HUES48 (cell line): ENCODE measurements at regions not wholly inside any gene's neighbourhood (a gene's known extent, or its start where the extent isn't known, plus 50 kb on each side); places are given as distances from the start of the nearest gene placed in this dataset.
"Not testable (repeated sequence)": the region's sequence is repeated elsewhere in the genome, so short reads cannot be mapped to it uniquely, and the experiment has no call there.

ENCODE experiments used
- H3K27ac ChIP-seq: one replicate; pipeline ENCODE4 v1.7.0; 2013; ENCODE audit warnings: low read depth, low read length, inconsistent platforms
- H3K27me3 ChIP-seq: 2 replicates; pipeline ENCODE4 v1.6.1; 2013; ENCODE audit warnings: mild to moderate bottlenecking, low read length; ENCODE audit not compliant: control insufficient read depth, insufficient read depth
- H3K36me3 ChIP-seq: 2 replicates; pipeline ENCODE4 v1.6.1; 2013; ENCODE audit warnings: low read length; ENCODE audit not compliant: control insufficient read depth, insufficient read depth
- H3K4me1 ChIP-seq: 2 replicates; pipeline ENCODE4 v1.6.1; 2013; ENCODE audit warnings: mild to moderate bottlenecking, low read length; ENCODE audit not compliant: control insufficient read depth, insufficient read depth
- H3K4me3 ChIP-seq: 2 replicates; pipeline ENCODE4 v1.5.1; 2013; ENCODE audit warnings: mild to moderate bottlenecking, low read depth, low read length
- H3K9ac ChIP-seq: 2 replicates; pipeline ENCODE4 v1.6.1; 2013; ENCODE audit warnings: mild to moderate bottlenecking, low read depth, low read length, moderate library complexity
- H3K9me3 ChIP-seq: 2 replicates; pipeline ENCODE4 v1.6.1; 2013; ENCODE audit warnings: low read length; ENCODE audit not compliant: control insufficient read depth, insufficient read depth

DNA sequence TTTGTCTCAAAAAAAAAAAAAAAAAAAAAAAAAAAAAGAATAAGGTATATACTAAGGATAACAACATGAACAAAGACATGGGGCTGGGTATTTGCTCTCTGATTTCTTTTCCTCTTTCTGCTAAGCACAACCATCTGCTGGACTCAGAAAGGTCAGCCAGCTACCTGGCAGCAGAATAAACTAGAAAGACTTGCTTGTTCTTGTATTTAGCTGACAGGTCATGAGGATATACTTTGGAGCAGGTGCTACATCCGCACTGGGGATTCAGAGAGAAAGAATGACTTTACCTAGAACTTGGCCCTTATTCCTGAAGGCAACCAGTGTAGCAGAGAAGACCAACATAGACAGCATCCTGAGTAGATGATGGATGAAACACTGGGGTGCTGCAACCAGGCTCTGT lies 550.5 kb downstream of the NTRK3 start:
- Histone ChIP-seq H3K27me3 (no peaks in the 10 kb centered on the region), H3K4me3 (no peak overlapping the region), H3K9ac (no peak overlapping the region)

GRCh38 chr15:87704276-87704675 lies 552.3 kb downstream of the NTRK3 start:
- no peak overlapping the region for H3K4me3 ChIP-seq
- H3K27me3 ChIP-seq = no peaks in the 10 kb centered on the region
- H3K9me3 ChIP-seq = no peaks in the 10 kb centered on the region
- H3K4me1 ChIP-seq = peaks cover 5% of the 10 kb centered on the region; the same call in 1 of the 2 replicates
- H3K36me3 ChIP-seq = no peaks in the 10 kb centered on the region
- no peak overlapping the region for H3K9ac ChIP-seq
- no peak overlapping the region for H3K27ac ChIP-seq

More for the DNA sequence above, 550.5 kb downstream of the NTRK3 start:
- no peaks in the 10 kb centered on the region for H3K9me3 ChIP-seq
- no peak overlapping the region for H3K27ac ChIP-seq
- H3K4me1 ChIP-seq = peaks cover 5% of the 10 kb centered on the region; the same call in 1 of the 2 replicates
- no peaks in the 10 kb centered on the region for H3K36me3 ChIP-seq

- H3K9ac ChIP-seq = no peak overlapping the region
- H3K9me3 ChIP-seq = no peaks in the 10 kb centered on the region
- no peak overlapping the region for H3K4me3 ChIP-seq
- H3K36me3 ChIP-seq = no peaks in the 10 kb centered on the region
- no peak overlapping the region for H3K27ac ChIP-seq
- H3K4me1 ChIP-seq = peaks cover 5% of the 10 kb centered on the region; the same call in 1 of the 2 replicates
- H3K27me3 ChIP-seq = no peaks in the 10 kb centered on the region
Measured at GRCh38 chr15:87703327-87704111, 553.0 kb downstream of the NTRK3 start.

- Histone ChIP-seq H3K27ac (no peak overlapping the region), H3K27me3 (no peaks in the 10 kb centered on the region), H3K9ac (no peak overlapping the region), H3K9me3 (no peaks in the 10 kb centered on the region), H3K36me3 (no peaks in the 10 kb centered on the region), H3K4me1 (peaks cover 5% of the 10 kb centered on the region; the same call in 1 of the 2 replicates), H3K4me3 (no peak overlapping the region)
Measured at GRCh38 chr15:87702270-87702669, 554.3 kb downstream of the NTRK3 start.

DNA sequence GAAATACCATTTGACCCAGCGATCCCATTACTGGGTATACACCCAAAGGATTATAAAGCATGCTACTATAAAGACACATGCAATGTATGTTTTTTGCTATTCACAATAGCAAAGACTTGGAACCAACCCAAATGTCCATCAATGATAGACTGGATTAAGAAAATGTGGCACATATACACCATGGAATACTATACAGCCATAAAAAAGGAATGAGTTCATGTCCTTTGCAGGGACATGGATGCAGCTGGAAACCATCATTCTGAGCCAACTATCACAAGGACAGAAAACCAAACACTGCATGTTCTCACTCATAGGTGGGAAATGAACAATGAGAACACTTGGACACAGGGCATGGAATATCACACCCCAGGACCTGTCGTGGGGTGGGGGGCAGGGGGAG lies 558.1 kb downstream of the NTRK3 start:
- not testable (repeated sequence) for H3K4me1 ChIP-seq, H3K4me3 ChIP-seq, H3K27me3 ChIP-seq, H3K27ac ChIP-seq, H3K9me3 ChIP-seq, H3K36me3 ChIP-seq, H3K9ac ChIP-seq

DNA sequence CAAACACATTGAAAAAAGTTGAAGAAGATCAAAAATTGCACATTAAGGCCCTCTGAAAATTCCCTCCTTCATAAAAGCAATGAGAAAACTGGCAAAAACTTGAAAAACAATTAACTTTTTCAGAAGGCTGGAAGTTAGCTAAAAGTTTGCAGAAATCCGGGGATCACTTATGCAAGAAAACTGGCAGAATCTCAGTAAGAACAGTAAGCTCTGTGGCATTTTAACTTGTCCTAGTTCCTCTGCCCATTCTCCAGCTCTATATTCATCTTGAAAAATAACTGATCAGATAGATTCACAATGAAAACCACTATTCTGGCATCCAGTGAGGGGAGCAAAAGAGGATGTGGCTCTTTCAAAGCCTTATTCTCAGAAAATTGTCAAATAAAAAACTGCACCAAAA lies 566.8 kb downstream of the NTRK3 start:
- no peaks in the 10 kb centered on the region; the same call in 1 of the 2 replicates for H3K9me3 ChIP-seq
- no peak overlapping the region for H3K27ac ChIP-seq
- no peak overlapping the region for H3K4me3 ChIP-seq
- H3K36me3 ChIP-seq = no peaks in the 10 kb centered on the region
- no peak overlapping the region for H3K9ac ChIP-seq
- no peaks in the 10 kb centered on the region for H3K4me1 ChIP-seq
- H3K27me3 ChIP-seq = no peaks in the 10 kb centered on the region

DNA sequence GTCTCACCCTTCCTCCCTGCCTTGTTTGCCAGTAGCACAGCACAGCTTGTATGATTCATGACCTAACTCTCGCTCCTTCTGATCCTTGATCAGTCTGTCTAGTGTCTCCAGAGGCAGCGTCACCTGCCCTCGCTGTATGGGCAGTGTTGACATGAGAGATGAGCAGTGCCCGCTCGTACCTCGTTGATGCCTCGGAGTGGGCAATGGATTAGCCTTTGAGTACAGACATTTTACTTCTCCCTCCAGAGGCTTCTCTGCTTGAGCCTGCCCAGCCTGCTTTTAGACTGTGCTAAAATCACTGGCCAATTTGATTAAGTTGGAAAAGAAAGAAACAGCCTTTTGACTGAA lies 569.0 kb downstream of the NTRK3 start:
- no peak overlapping the region for H3K9ac ChIP-seq
- H3K27me3 ChIP-seq = no peaks in the 10 kb centered on the region
- no peak overlapping the region for H3K27ac ChIP-seq
- no peaks in the 10 kb centered on the region for H3K36me3 ChIP-seq
- no peaks in the 10 kb centered on the region for H3K4me1 ChIP-seq
- H3K9me3 ChIP-seq = no peaks in the 10 kb centered on the region; the same call in 1 of the 2 replicates
- no peak overlapping the region for H3K4me3 ChIP-seq

DNA sequence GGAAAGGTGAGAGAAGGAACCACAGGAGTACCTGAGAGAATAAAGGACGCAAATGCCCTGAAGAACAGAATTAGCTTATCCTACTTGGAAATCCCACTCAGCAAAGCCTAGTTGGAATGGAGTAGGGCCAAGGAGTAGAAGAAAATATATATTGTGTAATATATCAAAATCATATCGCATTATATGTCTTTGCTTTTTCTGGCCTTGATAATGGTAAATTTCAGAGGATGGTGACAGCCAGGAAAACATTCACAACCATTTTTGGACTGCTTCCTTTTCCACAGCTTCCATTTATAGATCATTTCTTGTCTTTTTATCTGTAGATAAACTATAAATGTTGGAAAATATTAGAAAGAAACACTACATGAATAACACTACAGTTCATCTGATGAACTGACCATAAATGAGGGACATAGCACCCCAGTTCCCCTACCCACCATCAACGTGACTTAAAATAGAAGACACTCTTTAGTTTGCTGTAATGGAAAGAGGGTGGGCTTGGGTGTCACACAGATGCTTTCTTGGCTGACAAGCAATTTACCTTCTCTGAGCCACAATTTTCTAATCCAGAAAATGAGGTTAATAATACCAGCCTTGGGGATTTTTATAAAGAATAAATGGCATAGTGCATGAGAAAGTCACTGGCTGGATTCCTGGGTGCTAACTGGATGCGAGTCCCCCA lies 569.6 kb downstream of the NTRK3 start:
- Histone ChIP-seq H3K9ac (no peak overlapping the region), H3K4me3 (no peak overlapping the region), H3K27ac (no peak overlapping the region)

GRCh38 chr15:87686339-87686738 lies 570.2 kb downstream of the NTRK3 start:
- no peak overlapping the region for H3K27ac ChIP-seq
- no peaks in the 10 kb centered on the region for H3K9me3 ChIP-seq
- no peaks in the 10 kb centered on the region for H3K4me1 ChIP-seq
- H3K27me3 ChIP-seq = no peaks in the 10 kb centered on the region
- H3K4me3 ChIP-seq = no peak overlapping the region
- no peak overlapping the region for H3K9ac ChIP-seq
- no peaks in the 10 kb centered on the region for H3K36me3 ChIP-seq

More for the DNA sequence above, 569.6 kb downstream of the NTRK3 start:
- Histone ChIP-seq H3K36me3 (no peaks in the 10 kb centered on the region), H3K4me1 (no peaks in the 10 kb centered on the region), H3K9me3 (no peaks in the 10 kb centered on the region; the same call in 1 of the 2 replicates), H3K27me3 (no peaks in the 10 kb centered on the region)

GRCh38 chr15:87682527-87682926 lies 574.0 kb downstream of the NTRK3 start:
- Histone ChIP-seq H3K4me3 (no peak overlapping the region), H3K27ac (no peak overlapping the region), H3K9me3 (no peaks in the 10 kb centered on the region), H3K27me3 (no peaks in the 10 kb centered on the region), H3K36me3 (no peaks in the 10 kb centered on the region), H3K4me1 (no peaks in the 10 kb centered on the region), H3K9ac (no peak overlapping the region)

DNA sequence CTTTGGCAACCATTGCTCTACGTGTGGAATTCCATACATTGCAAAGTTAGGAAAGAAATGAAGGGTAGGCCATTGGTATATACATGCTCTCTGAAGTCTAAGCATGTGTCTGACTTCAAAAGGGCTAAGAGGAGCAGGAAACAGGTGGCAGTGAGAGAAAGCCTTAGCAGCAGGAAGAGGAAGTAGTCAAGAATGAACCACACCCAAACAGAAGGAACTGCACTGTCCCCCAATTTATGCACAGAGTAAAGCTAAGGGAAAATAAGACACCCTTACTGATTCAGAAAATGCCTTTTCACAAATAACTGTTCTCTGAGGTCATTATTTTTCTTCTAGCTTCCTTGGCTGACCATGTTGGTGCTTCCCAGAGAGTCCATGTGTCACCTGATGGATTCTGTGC lies 575.4 kb downstream of the NTRK3 start:
- Histone ChIP-seq H3K4me3 (no peak overlapping the region), H3K4me1 (no peaks in the 10 kb centered on the region), H3K27ac (no peak overlapping the region), H3K36me3 (no peaks in the 10 kb centered on the region), H3K9me3 (no peaks in the 10 kb centered on the region), H3K9ac (no peak overlapping the region), H3K27me3 (no peaks in the 10 kb centered on the region)
